GM21619 (cell line): ENCODE measurements at regions not wholly inside any gene's neighbourhood (a gene's known extent, or its start where the extent isn't known, plus 50 kb on each side); places are given as distances from the start of the nearest gene placed in this dataset.
"Not testable (repeated sequence)": the region's sequence is repeated elsewhere in the genome, so short reads cannot be mapped to it uniquely, and the experiment has no call there.

Source experiments
- ATAC-seq: cut with Tn5 transposase; IDR thresholded peaks from one replicate; pipeline ENCODE4 v1.9.1; 2021; ENCODE audit not compliant: unreplicated experiment

GRCh38 chrX:140172401-140172800 lies 207.1 kb upstream of the CXorf66 start:
- no peak for ATAC-seq

GRCh38 chrX:140167551-140167950 lies 202.2 kb upstream of the CXorf66 start:
- no peak for ATAC-seq

- ATAC-seq, result no peak
Measured at GRCh38 chrX:140165849-140166248, 200.5 kb upstream of the CXorf66 start.

- ATAC-seq, result no peak
Measured at GRCh38 chrX:140164391-140164790, 199.1 kb upstream of the CXorf66 start.

GRCh38 chrX:140163371-140164159 lies 198.2 kb upstream of the CXorf66 start:
- ATAC-seq, result no peak

GRCh38 chrX:140157611-140158010 lies 192.3 kb upstream of the CXorf66 start:
- ATAC-seq, result no peak

GRCh38 chrX:140157143-140157542 lies 191.8 kb upstream of the CXorf66 start:
- no peak for ATAC-seq

GRCh38 chrX:140151316-140151715 lies 186.0 kb upstream of the CXorf66 start:
- ATAC-seq, result no peak

GRCh38 chrX:140149761-140150160 lies 184.4 kb upstream of the CXorf66 start:
- ATAC-seq, result no peak

GRCh38 chrX:140141444-140142029 lies 176.2 kb upstream of the CXorf66 start:
- peak; percentile 77 for ATAC-seq

GRCh38 chrX:140138492-140138891 lies 173.2 kb upstream of the CXorf66 start:
- ATAC-seq, result not testable (repeated sequence)

GRCh38 chrX:140138065-140138464 lies 172.7 kb upstream of the CXorf66 start:
- ATAC-seq, result not testable (repeated sequence)

- no peak for ATAC-seq
Measured at GRCh38 chrX:140132937-140133336, 167.6 kb upstream of the CXorf66 start.

- no peak for ATAC-seq
Measured at GRCh38 chrX:140123446-140123845, 158.1 kb upstream of the CXorf66 start.

GRCh38 chrX:140114059-140114458 lies 148.7 kb upstream of the CXorf66 start:
- not testable (repeated sequence) for ATAC-seq

- ATAC-seq, result no peak
Measured at GRCh38 chrX:140110081-140110650, 144.8 kb upstream of the CXorf66 start.

GRCh38 chrX:140104760-140105159 lies 139.4 kb upstream of the CXorf66 start:
- ATAC-seq, result no peak

- no peak for ATAC-seq
Measured at GRCh38 chrX:140099221-140099620, 133.9 kb upstream of the CXorf66 start.

- no peak for ATAC-seq
Measured at GRCh38 chrX:140092121-140092520, 126.8 kb upstream of the CXorf66 start.

GRCh38 chrX:140091125-140091886 lies 126.0 kb upstream of the CXorf66 start:
- peak; percentile 78 for ATAC-seq

GRCh38 chrX:140090800-140091124 lies 125.4 kb upstream of the CXorf66 start:
- ATAC-seq, result no peak

GRCh38 chrX:140088438-140088837 lies 123.1 kb upstream of the CXorf66 start:
- no peak for ATAC-seq
